Stomach (tissue), 4 donors: ENCODE measurements at regions not wholly inside any gene's neighbourhood (a gene's known extent, or its start where the extent isn't known, plus 50 kb on each side); places are given as distances from the start of the nearest gene placed in this dataset.

Source experiments
- CTCF ChIP-seq, 7 experiments: fragments of 450-650 bp in 4 of 7; fragments of 200-600 bp in 3 of 7; sonication (generic) in 3 of 7; IDR thresholded peaks; one replicate each; pipeline ENCODE4 v1.5.1; 2016 to 2019; ENCODE audit warnings: antibody characterized with exemption in 7 of 7, control low read depth in 2 of 7, mild to moderate bottlenecking in 1 of 7
- EP300 ChIP-seq: sonication (generic); formaldehyde crosslinking; IDR thresholded peaks from one replicate; pipeline ENCODE4 v1.6.1; 2017; ENCODE audit warnings: antibody characterized with exemption
- POLR2A ChIP-seq, 4 donors: fragments of 450-650 bp; IDR thresholded peaks; one replicate each; pipeline ENCODE4 v1.6.1; 2016; ENCODE audit warnings: antibody characterized with exemption in 4 of 4, control low read depth in 2 of 4, mild to moderate bottlenecking in 1 of 4, moderate library complexity in 1 of 4
- POLR2AphosphoS5 ChIP-seq, 3 donors: sonication (generic); formaldehyde crosslinking; IDR thresholded peaks; one replicate each; pipeline ENCODE4 v1.6.1; 2016; ENCODE audit warnings: antibody characterized with exemption in 3 of 3

GRCh38 chr15:93348711-93349545, 259.9 kb upstream of the RGMA start:
- TF ChIP-seq POLR2AphosphoS5 (IDR thresholded peaks at IDR 0.05) (no peak), CTCF (IDR thresholded peaks at IDR 0.05) (no peak), POLR2A (IDR thresholded peaks at IDR 0.05) (no peak), EP300 (no peak)
